RWPE1 (cell line): ENCODE measurements at regions not wholly inside any gene's neighbourhood (a gene's known extent, or its start where the extent isn't known, plus 50 kb on each side); places are given as distances from the start of the nearest gene placed in this dataset.

Experiments used
- CTCF ChIA-PET: fragments of 350-600 bp; sonication (Branson Sonifier 250); formaldehyde crosslinking; extraction: SDS; loops from one replicate; lab custom pipeline; 2021; lab: Yijun Ruan, JAX
- POLR2A ChIA-PET: fragments of 400-600 bp; formaldehyde crosslinking; extraction: SDS; loops from one replicate; lab custom pipeline; 2020; ENCODE audit warnings: antibody characterized with exemption; ENCODE audit not compliant: low non-redundant PET; lab: Yijun Ruan, JAX
- DNase-seq: peaks from one replicate; pipeline ENCODE4 v3.0.0; 2012; ENCODE audit warnings: low spot score
- H3K27ac ChIP-seq: fragments of 450-650 bp; 2 replicates; pipeline ENCODE4 v1.5.1; 2017
- CTCF ChIP-seq: fragments of 450-650 bp; conservative IDR thresholded peaks from 2 replicates; pipeline ENCODE4 v1.5.1; 2017; ENCODE audit warnings: low read depth, mild to moderate bottlenecking

- DNase-seq: no peak
- no peak overlapping the region for H3K27ac ChIP-seq
- POLR2A ChIA-PET: no interaction called here
- CTCF ChIA-PET: no interaction called here
- TF ChIP-seq CTCF: no peak
Observed at GRCh38 chr2:160609346-160609745, 115.7 kb upstream of the RBMS1 start.

GRCh38 chr2:160610041-160610440 lies 116.4 kb upstream of the RBMS1 start:
- TF ChIP-seq CTCF: no peak
- no peak for DNase-seq
- CTCF ChIA-PET: no interaction called here
- POLR2A ChIA-PET: no interaction called here
- H3K27ac ChIP-seq: no peak overlapping the region

DNA sequence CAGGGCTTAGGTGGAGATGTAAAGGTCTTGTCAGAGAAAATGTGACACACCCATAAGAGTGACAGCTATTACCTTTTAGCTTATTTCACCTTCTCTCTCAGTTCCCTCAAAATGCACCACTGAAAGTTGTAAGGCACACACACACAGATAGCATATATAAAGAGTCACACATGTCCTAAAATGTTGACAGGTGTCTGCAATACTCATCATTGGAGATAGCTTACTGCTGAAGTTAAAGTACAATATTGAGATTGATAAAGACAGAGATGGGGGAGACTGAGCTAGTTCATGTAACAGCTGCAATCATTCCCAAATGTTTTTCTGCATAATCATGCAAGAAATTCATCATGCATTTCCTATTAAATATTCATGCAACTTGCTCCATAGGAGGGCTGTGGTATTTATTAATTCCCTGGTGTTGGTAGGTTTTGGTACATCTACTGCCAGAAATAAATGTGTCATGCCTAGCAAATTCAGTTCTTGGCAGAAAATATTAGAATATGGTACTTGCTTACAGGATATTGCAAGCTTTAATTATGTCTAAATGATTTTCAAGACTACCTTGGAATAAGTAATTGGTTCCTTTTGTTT lies 118.8 kb upstream of the RBMS1 start:
- TF ChIP-seq CTCF: no peak
- CTCF ChIA-PET: interaction anchor here (0.7 to 1.1 kb wide), 2 partner anchors 21 to 35 kb away, joined by 3 read pairs; no protein-coding TSS in a partner anchor
- POLR2A ChIA-PET: no interaction called here

GRCh38 chr2:160613466-160614153 lies 120.0 kb upstream of the RBMS1 start:
- TF ChIP-seq CTCF: no peak
- POLR2A ChIA-PET: no interaction called here
- CTCF ChIA-PET: interaction anchor here (0.5 to 0.6 kb wide), 2 partner anchors 29 to 176 kb away, joined by 3 read pairs; no protein-coding TSS in a partner anchor
- H3K27ac ChIP-seq: no peak overlapping the region
- peak; percentile 39 for DNase-seq

More for the DNA sequence above, 118.8 kb upstream of the RBMS1 start:
- no peak for DNase-seq
- no peak overlapping the region for H3K27ac ChIP-seq

DNA sequence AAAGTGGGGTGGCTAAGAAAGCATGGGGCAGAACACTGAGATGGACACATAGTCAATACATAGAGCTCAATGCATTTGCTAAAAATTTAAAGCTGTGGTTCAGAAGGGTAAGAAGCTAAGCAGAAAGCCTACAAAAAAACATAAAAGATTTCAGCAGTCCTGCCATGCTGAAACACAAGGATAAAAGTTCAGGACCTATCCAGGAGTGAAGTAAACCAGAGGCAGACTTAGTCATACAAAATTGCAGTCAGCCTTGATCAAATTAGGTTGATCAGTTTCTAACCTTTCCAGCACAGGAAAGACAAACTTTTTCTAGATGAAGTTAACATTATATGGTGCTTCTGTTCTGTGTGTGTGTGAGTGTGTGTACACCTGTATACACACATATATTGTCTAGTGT lies 120.8 kb upstream of the RBMS1 start:
- no peak for TF ChIP-seq CTCF
- no peak for DNase-seq
- ChIA-PET POLR2A (no interaction called here), CTCF (no interaction called here)
- no peak overlapping the region for H3K27ac ChIP-seq

- no peak for DNase-seq
- no peak overlapping the region for H3K27ac ChIP-seq
- TF ChIP-seq CTCF: no peak
- POLR2A ChIA-PET: no interaction called here
- CTCF ChIA-PET: no interaction called here
Observed at GRCh38 chr2:160615706-160616105, 122.1 kb upstream of the RBMS1 start.
